Fibroblast of lung (primary cell): ENCODE measurements at regions not wholly inside any gene's neighbourhood (a gene's known extent, or its start where the extent isn't known, plus 50 kb on each side); places are given as distances from the start of the nearest gene placed in this dataset.

Experiments used
- DNase-seq, 2 donors: peaks; one replicate each; pipeline versions ENCODE4 v3.0.0 to v3.0.0-alpha.2; 2010; ENCODE audit warnings: low read depth in 2 of 2
- H2AFZ ChIP-seq: 2 replicates; pipeline ENCODE4 v1.5.1; 2012; ENCODE audit warnings: low read length, control low read depth, inconsistent platforms
- H3K27ac ChIP-seq: 2 replicates; pipeline ENCODE4 v1.5.1; 2011; ENCODE audit warnings: low read length, control low read depth; ENCODE audit not compliant: insufficient read depth
- H3K27me3 ChIP-seq: 2 replicates; pipeline ENCODE4 v1.5.1; 2011; ENCODE audit warnings: mild to moderate bottlenecking, low read length; ENCODE audit not compliant: control insufficient read depth, insufficient read depth
- H3K36me3 ChIP-seq: 2 replicates; pipeline ENCODE4 v1.5.1; 2011; ENCODE audit warnings: low read length; ENCODE audit not compliant: control insufficient read depth, insufficient read depth
- H3K4me1 ChIP-seq: 2 replicates; pipeline ENCODE4 v1.5.1; 2011; ENCODE audit warnings: low read length; ENCODE audit not compliant: control insufficient read depth, insufficient read depth; ENCODE audit errors: extremely low read depth
- H3K4me2 ChIP-seq: 2 replicates; pipeline ENCODE4 v1.5.1; 2011; ENCODE audit warnings: low read length, control low read depth; ENCODE audit not compliant: insufficient read depth; ENCODE audit errors: extremely low read depth
- H3K4me3 ChIP-seq, 4 experiments: fragments of 200-600 bp in 1 of 4; sonication (generic) in 1 of 4; replicated peaks in 1 of 4; 2 replicates each; pipeline ENCODE4 v1.5.1; 2011 to 2016; ENCODE audit warnings: low read length in 4 of 4, low read depth in 3 of 4, mild to moderate bottlenecking in 3 of 4, control low read depth in 2 of 4, inconsistent platforms in 1 of 4, mixed read lengths in 1 of 4; ENCODE audit not compliant: insufficient read depth in 1 of 4; ENCODE audit errors: control extremely low read depth in 1 of 4
- H3K79me2 ChIP-seq: 2 replicates; pipeline ENCODE4 v1.5.1; 2012; ENCODE audit warnings: mild to moderate bottlenecking, low read length, inconsistent platforms; ENCODE audit not compliant: control insufficient read depth, insufficient read depth
- H3K9ac ChIP-seq: 2 replicates; pipeline ENCODE4 v1.5.1; 2011; ENCODE audit warnings: mild to moderate bottlenecking, low read length, control low read depth; ENCODE audit not compliant: insufficient read depth
- H3K9me3 ChIP-seq: 2 replicates; pipeline ENCODE4 v1.5.1; 2012; ENCODE audit warnings: low read depth, low read length; ENCODE audit not compliant: control insufficient read depth, insufficient read depth
- H4K20me1 ChIP-seq: 2 replicates; pipeline ENCODE4 v1.5.1; 2011; ENCODE audit warnings: low read length; ENCODE audit not compliant: control insufficient read depth, insufficient read depth; ENCODE audit errors: extremely low read depth
- CTCF ChIP-seq, 2 donors: IDR thresholded peaks in 1 of 2; conservative IDR thresholded peaks in 1 of 2; 1 replicate in 1 of 2; 2 replicates in 1 of 2; pipeline ENCODE4 v1.5.1; 2011 to 2012; ENCODE audit warnings: low read length in 2 of 2, control low read depth in 1 of 2, inconsistent platforms in 1 of 2, low read depth in 1 of 2, mild to moderate bottlenecking in 1 of 2
- EZH2 ChIP-seq: IDR thresholded peaks from 2 replicates; pipeline ENCODE4 v1.5.1; 2012; ENCODE audit warnings: low read length, control low read depth, mild to moderate bottlenecking; ENCODE audit errors: missing control alignments

DNA sequence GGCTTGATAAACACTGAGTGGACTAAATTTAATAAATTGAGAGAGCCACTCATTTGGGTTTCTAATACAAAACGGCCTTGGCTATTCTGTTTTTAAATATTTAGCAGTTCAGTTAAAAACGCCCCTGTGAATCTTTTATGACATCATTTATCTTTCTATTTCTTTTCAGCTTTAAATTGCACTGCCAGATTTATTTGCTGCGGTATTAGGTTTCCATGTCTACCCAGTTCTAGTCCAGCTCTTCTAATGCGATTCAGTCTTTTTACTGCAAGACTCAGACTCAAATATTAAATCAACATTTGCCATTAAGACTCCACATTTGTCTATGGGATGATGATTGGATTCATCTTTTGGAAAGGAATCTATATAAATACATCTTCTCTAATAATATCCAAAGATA lies 2174.3 kb upstream of the PIK3C3 start:
- H3K4me1 ChIP-seq = no peaks in the 10 kb centered on the region
- no peaks in the 10 kb centered on the region for H3K79me2 ChIP-seq
- H3K9me3 ChIP-seq = no peaks in the 10 kb centered on the region
- no peak overlapping the region for H3K9ac ChIP-seq
- H3K27me3 ChIP-seq = no peaks in the 10 kb centered on the region
- no peaks in the 10 kb centered on the region for H4K20me1 ChIP-seq
- no peak overlapping the region for H3K27ac ChIP-seq
- no peak overlapping the region for H2AFZ ChIP-seq
- TF ChIP-seq CTCF (conservative IDR thresholded peaks at IDR 0.05 in 1 of 2, IDR thresholded peaks at IDR 0.05 in 1 of 2; ENCODE audit: low read depth in 1 of 2, low read length in 2 of 2) (no peak), EZH2 (no peak)
- no peak for DNase-seq
- H3K4me3 ChIP-seq = no peak overlapping the region
- H3K36me3 ChIP-seq = no peaks in the 10 kb centered on the region
- no peak overlapping the region for H3K4me2 ChIP-seq

DNA sequence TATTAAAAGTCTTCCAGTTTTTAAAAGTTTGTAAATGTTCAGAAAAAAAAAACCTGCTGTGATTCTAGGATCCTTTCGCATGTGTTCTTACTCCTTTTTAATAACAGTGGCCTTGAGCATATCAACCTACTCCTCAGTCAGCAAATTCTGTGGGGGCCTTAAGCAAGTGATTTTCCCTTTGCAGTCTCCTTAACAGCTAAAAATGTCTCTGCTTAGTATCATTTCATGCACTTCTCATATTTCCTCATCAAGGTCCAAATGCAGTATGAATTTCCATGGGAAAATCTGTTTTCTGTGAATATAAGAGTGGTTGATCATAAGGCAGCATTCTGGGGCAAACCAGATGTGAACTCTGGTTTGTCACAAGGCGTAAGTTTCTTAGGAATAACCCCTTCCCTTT lies 2175.1 kb upstream of the PIK3C3 start:
- no peak overlapping the region for H3K4me2 ChIP-seq
- no peak overlapping the region for H3K9ac ChIP-seq
- no peaks in the 10 kb centered on the region for H4K20me1 ChIP-seq
- H3K79me2 ChIP-seq = no peaks in the 10 kb centered on the region
- no peak overlapping the region for H3K27ac ChIP-seq
- no peak overlapping the region for H2AFZ ChIP-seq
- H3K27me3 ChIP-seq = no peaks in the 10 kb centered on the region
- no peak for DNase-seq
- TF ChIP-seq CTCF (conservative IDR thresholded peaks at IDR 0.05 in 1 of 2, IDR thresholded peaks at IDR 0.05 in 1 of 2; ENCODE audit: low read depth in 1 of 2, low read length in 2 of 2) = no peak
- no peak for TF ChIP-seq EZH2
- H3K36me3 ChIP-seq = no peaks in the 10 kb centered on the region
- H3K4me1 ChIP-seq = no peaks in the 10 kb centered on the region
- H3K4me3 ChIP-seq = no peak overlapping the region
- no peaks in the 10 kb centered on the region for H3K9me3 ChIP-seq

- H3K4me1 ChIP-seq = no peaks in the 10 kb centered on the region
- H3K27me3 ChIP-seq = no peaks in the 10 kb centered on the region
- no peak for DNase-seq
- TF ChIP-seq CTCF (conservative IDR thresholded peaks at IDR 0.05 in 1 of 2, IDR thresholded peaks at IDR 0.05 in 1 of 2; ENCODE audit: low read depth in 1 of 2, low read length in 2 of 2) (no peak), EZH2 (no peak)
- H3K4me3 ChIP-seq = no peak overlapping the region
- no peaks in the 10 kb centered on the region for H3K36me3 ChIP-seq
- H3K4me2 ChIP-seq = no peak overlapping the region
- no peaks in the 10 kb centered on the region for H3K79me2 ChIP-seq
- H2AFZ ChIP-seq = no peak overlapping the region
- H4K20me1 ChIP-seq = no peaks in the 10 kb centered on the region
- H3K9me3 ChIP-seq = no peaks in the 10 kb centered on the region
- H3K9ac ChIP-seq = no peak overlapping the region
- H3K27ac ChIP-seq = no peak overlapping the region
These were observed 2178.3 kb upstream of the PIK3C3 start for GRCh38 chr18:39776766-39777165.
